Fibroblast of skin of right biceps (primary cell): ENCODE measurements at regions not wholly inside any gene's neighbourhood (a gene's known extent, or its start where the extent isn't known, plus 50 kb on each side); places are given as distances from the start of the nearest gene placed in this dataset.
A peak's percentile ranks its signal among the peaks of the same experiment; 100 is the strongest.
"Not testable (repeated sequence)": the region's sequence is repeated elsewhere in the genome, so short reads cannot be mapped to it uniquely, and the experiment has no call there.

Experiments
- DNase-seq: peaks from one replicate; pipeline ENCODE4 v3.0.0-alpha.2; 2013

DNA sequence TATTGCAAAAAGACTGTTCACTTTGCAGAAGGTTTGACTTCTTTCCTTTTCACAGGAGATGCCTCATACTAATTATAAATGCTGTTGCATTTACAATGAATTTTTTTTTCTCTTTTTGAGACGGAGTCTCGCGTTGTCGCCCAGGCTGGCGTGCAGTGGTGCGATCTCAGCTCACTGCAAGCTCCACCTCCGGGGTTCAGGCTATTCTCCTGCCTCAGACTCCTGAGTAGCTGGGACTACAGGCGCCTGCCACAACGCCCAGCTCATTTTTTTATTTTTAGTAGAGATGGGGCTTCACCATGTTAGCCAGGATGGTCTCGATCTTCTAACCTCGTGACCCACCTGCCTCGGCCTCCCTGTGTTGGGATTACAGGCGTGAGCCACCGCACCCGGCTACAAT is 290.5 kb upstream of the GATB start:
- not testable (repeated sequence) for DNase-seq

DNA sequence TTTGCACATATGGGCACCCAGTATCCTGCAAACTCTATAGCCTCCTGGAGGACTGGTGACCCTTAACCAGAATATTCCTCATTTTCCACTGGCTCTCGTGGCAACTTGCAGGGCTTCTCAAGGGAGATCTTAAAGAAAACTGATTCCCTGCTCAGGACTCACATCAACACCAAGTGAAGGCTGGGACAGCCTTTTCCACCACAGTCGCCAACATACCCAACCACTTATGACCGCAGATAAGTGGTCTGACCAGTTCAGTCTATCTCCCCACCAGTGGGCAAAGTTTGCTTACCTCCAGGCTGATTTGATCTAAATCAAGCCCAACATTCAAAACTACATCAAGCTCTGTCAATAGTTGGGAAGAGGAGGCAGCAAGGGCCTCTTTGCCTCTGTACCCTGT is 289.3 kb upstream of the GATB start:
- no peak for DNase-seq

DNA sequence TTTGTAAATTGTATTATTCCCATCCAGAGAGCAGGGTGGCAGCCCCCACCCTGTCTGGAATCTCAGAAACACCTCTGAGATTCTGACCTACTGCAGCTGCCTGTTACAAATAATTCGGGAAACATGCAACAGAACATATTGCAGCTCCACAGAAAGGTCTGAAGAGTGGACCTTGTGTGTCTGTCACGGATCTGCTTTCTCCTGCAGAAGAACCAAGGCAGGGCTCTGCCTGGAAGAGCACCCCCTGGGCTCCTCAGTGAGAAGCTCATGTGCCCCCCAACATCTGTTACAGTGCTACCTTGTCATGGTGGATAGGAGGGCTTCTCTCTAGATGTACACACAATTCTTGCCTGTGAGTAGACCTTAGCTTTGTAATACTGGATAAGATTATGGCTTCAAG is 286.6 kb upstream of the GATB start:
- no peak for DNase-seq

DNA sequence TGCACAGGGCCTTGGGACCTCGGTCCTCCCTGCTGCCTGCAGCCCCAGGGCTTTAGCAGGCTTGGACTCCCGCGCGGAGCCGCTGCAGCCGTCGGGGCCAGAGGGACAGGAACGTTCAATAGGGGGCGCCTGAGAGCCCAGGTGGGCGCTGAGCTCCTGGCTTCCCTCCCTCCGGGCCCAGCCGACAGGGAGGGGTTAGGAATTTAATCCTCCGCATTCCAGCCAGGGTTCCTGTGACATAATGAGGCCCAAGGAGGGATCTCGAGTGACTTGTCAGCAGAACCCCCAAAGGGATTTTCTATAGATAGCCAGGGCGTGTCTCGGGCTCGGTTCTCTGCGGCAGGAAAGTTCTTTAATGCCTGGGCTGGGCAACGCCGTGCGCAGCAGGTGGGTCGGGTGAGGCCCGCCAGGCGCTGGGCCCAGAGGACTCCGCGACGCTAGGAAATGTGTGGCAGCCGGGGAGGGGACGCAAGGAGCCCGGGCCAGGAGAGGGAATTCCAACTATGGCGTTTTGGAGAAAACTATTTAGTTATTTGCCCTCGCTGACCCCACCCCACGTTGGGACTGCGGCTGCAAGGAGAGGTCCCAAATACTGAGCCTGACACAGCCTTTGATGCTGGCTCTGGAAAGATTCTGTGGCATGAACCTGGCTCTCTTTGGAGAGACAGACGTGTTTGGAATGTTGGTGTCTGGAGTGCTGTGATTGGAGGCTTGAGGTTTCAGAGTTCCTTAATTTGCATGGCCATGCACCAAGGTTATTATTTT is 285.2 kb upstream of the GATB start:
- DNase-seq, result peak; percentile 19

DNA sequence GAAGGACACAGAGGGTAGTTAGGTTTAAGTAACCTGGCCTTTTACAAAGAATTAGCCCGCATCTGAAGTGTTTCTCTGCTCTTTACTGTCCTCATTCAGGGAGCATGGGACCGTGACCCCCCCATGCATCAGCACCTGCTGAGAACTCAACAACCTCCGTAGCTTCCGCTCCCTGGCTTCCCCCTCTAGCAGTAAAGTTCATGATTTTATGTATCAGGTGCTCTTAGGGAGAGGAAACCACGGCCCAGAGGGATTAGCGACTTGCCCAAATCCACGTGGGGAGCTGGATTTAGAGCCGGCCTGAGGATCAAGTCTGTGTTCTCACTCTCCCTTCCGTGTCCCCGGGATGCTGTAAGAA is 284.6 kb upstream of the GATB start:
- DNase-seq, result no peak

DNA sequence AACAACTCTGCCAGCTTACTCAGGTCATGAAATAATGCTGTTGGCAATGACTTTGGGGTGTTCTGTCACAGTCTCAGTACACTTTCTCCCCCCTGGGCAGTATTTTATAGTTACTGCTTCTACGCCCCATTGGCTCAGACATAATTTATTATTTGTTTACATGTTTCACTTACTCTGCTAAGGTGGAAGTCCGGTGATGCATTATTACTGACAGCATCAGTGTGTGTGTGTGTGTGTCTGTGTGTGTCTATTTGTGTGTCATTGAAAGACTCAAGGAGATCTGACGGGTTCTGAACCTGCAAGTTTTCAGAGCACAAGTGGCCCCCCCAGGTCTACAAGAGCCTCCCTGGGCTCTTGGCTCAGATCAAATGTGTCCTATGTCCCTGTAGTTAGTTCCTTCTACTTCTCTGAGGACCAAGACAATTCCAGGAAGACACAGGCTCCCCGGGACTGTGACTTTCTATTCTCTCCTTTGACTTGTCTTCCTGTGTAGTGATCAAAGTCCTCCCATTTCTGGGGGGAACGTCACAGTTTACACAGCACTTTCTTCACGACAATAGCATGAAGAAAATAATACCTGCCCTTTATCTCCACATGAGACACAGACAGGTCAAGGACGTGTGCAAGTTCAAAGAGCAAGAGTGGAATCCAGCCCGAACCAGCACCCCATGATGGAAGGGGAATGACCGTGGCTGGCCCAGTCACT is 283.7 kb upstream of the GATB start:
- no peak for DNase-seq

DNA sequence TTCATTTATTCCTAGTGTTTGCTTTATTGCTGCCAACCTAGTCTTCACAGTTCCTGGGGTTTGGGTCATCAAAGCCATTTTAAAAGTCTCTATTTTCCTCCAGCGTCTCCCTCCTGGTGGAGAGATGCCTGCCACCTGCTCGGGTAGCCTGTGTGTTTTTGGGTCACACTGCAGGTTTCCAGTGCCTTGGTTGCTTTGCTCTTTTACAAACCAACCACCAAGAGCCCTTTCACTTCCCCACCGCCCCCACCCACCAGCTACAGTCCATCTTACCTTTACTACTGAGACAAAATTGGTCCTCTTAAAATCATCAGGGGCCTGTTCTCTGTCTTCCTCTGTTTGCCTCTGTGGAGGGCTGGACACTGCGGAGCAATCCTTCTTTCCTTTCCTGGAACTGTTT is 280.5 kb upstream of the GATB start:
- no peak for DNase-seq

DNA sequence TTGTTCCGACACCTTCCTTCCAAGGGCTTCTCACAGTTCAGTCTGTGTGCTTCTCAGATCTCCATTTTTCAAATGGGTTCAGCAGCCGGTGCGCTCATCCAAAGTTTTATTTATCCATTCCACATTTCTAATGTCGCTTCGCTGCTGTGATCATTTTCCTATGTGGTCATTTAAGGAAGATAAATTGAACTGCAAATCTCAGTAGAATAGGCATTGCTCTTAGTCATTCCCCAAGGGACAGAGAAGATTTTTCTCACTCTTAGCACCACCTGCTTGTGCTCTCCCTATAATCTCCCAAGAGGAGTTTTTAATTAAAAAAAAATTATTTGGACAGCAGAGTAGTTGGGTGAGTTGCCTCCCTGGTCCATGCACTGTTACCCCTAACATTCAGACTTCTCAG is 278.9 kb upstream of the GATB start:
- peak; percentile 2 for DNase-seq

DNA sequence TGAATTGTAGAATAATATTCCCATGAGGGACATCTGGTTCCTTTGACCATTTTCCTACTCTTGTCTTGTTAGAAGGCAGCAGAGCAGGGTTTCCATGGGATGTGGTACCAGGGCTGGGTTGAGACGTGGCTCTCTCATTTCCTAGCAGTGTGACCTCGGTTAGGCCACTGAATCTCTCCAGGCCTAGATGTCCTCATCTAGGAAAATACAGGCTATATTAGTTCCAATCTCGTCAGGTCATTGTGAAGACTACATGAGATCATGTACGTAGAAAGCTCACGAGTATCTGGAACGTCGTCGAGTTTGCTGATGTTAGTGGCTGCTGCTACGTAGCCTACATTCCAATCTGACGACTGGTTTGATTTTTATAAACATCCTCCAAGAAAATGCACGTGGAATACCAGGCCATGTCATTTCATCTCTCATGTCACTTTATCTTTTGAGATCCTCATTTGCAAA is 278.2 kb upstream of the GATB start:
- DNase-seq, result peak; percentile 51

DNA sequence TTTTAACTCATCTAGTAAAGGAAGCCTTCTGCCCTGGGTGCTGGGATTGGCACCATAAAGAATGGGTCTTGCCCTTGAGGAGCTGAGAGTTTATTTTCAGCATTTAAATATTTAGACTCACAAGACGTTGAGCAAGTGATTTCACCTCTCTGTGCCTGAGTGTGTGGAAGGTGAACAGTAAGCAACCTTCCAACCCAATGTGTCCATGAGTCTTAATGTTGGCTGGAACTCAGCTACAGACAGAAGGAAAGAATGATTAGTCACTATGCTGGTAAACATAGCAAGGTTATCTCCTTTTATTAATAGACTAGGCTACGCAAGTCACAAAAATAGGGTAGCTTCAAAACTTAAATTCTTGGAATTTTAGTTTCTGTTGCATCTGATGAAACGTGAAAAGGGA is 277.4 kb upstream of the GATB start:
- no peak for DNase-seq

DNA sequence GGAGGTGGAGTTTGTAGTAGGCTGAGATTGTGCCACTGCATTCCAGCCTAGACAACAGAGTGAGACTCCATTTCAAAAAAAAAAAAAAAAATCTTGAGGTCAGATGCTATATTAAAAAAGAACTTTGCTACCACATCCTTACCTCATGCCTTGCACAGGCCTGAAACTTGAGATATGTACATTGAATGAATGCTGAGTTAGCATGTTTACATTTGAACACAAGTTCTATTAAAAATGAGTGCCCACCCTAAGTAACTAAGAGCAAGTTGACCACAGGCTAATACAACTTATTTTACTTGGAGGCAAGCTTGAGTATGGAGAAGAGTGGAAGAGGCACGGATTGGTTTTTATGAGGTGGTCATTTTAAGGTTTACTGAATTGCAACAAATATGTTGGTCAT is 276.6 kb upstream of the GATB start:
- DNase-seq, result no peak

DNA sequence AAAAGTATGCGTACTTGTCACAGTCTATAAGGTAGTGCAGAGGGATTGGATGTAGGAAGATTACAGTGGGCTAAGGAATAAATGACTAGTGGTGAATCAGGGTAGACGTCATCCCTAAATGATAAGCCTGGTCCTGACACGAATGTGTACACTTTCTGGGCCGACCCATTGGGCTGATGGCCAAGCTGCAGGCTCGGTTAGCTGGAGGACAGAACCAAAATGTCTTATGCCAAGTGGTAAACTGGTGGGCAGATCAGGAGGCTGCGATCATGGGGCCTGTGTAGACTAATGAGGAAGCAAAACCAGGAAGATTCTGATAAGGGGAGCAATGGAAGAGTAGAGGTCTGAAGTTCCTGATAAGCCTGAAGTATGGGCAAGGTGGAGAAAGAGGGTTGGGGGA is 272.8 kb upstream of the GATB start:
- no peak for DNase-seq

DNA sequence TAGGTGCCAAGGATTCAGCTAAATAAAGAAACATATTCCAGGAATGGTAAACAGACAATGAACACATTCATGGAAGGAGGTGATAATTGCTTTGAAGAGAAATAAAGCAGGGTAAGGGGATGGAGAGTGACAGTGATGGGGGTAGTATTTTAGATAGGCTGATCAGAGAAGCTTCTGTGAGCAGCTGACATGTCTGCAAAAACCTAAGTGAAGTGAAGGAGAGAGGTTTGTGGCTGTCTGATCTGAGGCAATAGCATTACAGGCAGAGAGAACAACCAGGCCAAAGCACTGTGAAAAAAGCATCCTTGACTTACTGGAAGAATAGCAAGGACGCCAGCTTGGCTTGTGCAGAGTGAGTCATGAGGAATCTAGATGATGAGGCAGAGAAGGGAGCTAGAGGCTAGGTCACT is 271.9 kb upstream of the GATB start:
- DNase-seq, result peak; percentile 46

DNA sequence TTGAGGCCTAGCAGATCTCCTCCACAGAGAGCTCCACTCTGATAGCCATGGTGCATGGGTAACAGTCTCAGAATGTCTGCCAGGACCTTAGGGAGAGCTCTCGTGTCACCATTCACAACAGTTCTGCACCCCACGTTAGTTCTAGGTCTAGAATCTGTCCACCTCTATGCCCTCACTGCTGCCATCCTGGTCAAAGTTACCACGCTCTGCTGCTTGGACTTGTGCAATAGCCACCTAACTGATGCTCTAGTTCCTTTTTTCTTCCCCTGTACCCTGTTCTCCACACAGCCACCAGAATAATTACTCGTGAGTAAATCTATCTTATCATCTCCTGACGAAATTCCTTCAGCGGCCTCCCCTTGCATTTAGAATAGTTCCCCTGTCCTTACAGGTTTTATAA is 268.8 kb upstream of the GATB start:
- no peak for DNase-seq

DNA sequence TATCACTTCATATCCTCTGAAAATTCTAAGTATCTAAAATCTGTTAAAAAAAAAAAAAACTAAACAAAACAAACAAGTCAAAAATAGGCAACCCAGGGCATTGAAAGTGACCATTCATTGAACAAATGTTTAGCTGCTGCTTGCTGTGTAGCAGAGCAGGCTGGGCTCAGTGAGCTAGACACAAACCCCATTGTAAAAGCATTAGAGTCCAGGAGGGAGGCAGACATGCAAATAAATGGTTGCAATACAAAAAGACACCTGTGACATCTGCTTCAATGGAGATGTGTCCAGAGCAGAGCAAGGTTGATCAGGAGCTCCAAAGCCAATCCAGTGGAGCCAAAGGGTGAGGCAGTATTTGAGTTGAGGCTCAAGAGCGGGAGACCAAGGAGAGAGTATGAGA is 267.3 kb upstream of the GATB start:
- no peak for DNase-seq

DNA sequence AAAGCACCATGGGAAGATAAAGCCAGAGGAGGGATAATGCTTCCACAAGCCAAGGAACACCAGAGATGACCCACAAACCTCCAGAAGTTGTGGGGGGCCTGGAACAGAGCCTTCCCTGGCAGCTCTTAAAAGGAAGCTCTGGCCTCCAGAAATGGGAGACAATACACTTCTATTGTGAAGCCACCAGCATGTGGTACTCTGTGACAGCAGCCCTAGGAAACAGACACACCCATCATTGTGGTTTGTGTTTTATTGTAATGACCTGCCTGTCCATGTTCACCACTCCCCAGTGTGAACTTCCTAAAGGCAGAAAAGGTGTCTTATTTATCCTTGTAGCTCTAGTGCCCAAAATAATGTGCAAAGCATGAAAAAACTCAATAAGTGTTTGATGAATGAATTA is 264.1 kb upstream of the GATB start:
- DNase-seq, result no peak

DNA sequence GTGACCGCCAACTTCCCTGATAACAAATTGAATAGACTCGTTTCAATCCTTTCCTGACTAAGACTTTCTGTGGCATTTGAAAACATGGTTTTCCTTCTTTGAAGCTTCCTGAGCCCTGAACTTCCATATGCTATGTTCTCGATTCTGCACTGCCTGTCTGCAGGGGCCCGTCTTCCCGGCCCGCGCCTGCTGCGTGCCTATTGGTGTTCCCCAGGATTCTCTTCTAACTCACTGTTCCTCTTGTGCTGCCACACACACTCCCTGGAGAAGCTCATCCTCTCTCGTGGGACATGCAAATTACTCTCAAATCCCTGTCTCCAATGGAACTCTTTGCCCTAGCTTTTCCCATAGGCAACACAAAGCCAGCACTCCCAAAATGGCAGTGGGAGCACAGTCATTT is 262.9 kb upstream of the GATB start:
- DNase-seq, result no peak

DNA sequence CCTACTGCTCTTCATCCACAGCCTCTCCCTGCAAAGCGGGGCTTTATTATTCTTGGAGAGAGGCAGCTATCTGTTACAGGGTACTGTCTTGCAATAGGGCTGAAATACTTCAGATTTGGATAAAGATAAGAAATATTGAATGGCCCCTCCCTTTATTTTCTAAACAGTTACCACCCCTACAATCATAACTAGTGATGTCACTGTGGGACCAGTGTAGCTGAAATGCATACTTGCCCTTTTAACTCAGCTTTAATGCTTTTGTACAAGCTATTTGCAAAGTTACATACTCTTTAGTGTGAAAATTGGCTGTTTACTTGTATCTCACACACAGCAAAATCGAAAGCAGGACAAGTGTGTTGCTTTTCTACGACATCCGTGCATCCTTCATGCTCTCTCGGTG is 261.7 kb upstream of the GATB start:
- DNase-seq, result no peak

DNA sequence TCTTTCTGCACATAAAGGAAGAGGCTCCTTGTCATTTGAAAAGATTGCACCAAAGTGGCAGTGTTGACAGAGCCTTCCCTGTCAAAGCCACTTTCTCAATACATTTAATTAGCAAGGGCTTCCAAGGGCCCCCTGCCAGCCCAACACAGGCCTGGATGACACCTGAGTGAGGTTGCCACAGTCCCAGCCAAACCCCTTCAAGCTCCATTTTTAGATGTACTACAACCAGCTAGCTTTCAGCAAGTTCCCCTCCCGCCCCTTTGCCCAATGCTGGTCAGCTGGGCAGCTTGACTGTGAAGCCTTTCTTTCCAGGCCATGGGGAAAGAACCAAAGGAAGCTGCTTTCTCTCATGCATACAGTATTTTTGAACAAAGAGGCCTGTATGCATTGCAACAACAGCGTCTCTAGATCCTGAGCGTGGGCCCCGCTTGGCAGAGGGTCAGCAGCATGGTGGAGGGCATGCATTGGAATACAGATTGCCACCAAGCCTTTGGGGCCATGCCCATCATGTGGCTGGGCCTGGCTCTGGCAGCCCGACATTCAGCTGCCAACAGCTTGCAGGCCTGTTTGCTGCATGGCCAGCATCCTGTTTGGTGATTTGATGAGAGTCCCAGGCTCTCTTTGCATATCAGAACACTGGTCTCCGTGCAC is 261.1 kb upstream of the GATB start:
- no peak for DNase-seq

DNA sequence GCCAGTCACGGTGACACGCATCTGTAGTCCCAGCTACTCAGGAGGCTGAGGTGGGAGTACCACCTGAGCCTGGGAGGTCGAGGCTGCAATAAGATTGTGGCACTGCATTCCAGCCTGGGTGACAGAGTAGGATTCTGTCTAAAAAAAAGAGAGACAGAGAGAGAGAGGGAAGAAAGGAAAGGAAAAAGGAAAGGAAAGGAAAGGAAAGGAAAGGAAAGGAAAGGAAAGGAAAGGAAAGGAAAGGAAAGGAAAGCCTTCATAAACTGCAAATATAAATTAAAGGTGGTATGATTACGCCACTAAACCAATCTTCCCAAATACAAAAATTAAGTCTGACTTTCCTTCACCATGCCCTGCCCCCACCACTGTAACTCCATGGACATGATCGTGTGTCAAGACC is 259.3 kb upstream of the GATB start:
- no peak for DNase-seq

DNA sequence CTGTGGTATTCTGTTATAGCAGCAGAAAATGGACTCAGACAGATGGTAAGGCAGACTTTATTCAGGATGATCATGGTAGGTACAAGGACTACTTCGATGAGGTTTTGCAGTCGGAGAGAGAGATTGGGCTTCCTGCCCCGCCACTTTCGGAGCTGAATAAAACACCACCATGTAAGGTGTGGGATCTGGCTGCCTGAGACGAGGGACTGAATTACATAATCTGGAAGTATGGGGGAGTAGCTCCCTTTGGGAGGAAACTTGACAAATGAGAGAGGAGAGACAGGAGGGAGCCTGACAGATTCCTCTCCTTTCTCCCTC is 255.5 kb upstream of the GATB start:
- DNase-seq, result no peak

DNA sequence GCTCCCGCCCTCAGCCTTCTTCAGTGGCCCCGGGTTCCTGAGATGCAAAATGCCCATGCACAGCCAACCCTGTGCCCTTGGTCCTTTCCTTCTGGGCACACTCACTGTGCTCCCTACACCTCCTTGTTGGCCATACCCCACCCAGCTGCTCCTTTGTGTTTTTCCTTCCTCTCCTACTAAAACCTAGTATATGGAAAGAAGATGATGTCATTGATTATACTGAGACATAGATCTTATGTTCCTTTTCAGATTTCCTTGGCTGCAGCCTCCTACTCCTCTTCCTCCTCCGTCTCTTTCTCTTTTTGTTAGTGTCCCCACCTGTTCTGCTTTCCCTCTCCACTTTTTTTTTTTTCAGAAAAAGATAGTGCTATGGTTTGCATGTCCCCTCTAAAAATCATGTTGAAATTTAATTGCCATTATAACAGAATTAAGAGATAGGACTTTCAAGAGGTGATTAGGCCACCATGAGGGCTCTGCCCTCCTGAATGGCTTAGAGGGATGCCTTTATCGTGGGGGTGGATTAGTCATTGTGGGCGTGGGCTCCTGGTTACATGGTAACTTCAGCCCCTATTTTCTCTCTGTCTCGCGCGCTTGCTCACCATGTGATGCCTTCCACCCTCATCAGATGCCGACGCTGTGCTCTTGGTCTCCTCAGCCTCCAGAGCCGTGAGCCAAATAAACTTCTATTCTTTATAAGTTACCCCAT is 254.9 kb upstream of the GATB start:
- no peak for DNase-seq

DNA sequence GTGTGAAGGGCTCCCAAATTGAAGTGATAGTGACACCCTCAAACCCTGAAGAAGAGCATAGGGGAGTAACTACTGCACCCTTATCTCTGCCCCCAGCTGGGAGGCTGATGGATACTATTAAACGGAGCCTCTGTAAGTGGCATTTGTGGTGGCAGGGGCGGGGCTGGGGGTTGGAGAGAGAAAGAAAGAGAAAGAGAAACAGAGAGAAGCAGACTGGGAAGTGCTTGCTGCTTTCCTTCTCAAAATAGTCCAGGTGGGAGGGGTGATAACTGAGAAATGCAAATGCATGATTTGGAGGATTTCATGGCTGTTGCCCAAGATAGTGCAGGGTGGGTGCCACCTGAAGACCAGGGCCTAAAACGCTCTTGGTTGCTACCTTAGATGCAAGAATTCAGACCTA is 253.5 kb upstream of the GATB start:
- no peak for DNase-seq

DNA sequence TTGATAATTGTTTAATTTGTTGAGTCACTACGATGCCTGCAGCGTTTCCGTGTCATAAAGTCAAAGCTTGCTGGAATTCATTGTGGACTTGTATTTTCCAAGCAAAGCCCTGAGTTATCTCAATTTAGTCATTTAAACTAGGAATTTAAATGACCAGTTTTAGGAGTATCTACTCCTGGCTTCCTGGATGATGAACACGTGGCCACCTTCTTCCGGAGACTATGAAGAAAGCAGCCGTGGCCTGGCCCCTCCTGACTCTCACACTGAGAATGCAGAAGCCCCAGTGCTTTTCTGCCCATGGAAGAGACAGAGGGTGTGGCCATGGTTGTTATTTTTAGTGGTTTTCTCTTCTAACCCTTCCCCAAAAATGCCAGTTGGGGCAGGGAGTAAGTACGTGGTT is 250.7 kb upstream of the GATB start:
- no peak for DNase-seq
